GM21619 (cell line): ENCODE measurements at regions not wholly inside any gene's neighbourhood (a gene's known extent, or its start where the extent isn't known, plus 50 kb on each side); places are given as distances from the start of the nearest gene placed in this dataset.

Experiments used
- ATAC-seq: cut with Tn5 transposase; IDR thresholded peaks from one replicate; pipeline ENCODE4 v1.9.1; 2021; ENCODE audit not compliant: unreplicated experiment

GRCh38 chr5:39829441-39829840, 404.7 kb upstream of the DAB2 start:
- no peak for ATAC-seq

GRCh38 chr5:39826051-39826450, 401.3 kb upstream of the DAB2 start:
- ATAC-seq: no peak

GRCh38 chr5:39825301-39825700, 400.5 kb upstream of the DAB2 start:
- no peak for ATAC-seq

GRCh38 chr5:39822020-39822419, 397.2 kb upstream of the DAB2 start:
- ATAC-seq: no peak

- ATAC-seq: no peak
Observed at GRCh38 chr5:39816866-39817265, 392.1 kb upstream of the DAB2 start.

GRCh38 chr5:39816156-39816845, 391.5 kb upstream of the DAB2 start:
- ATAC-seq: no peak

- no peak for ATAC-seq
Observed at GRCh38 chr5:39815711-39816110, 390.9 kb upstream of the DAB2 start.

GRCh38 chr5:39811381-39811780, 386.6 kb upstream of the DAB2 start:
- no peak for ATAC-seq

GRCh38 chr5:39808656-39809055, 383.9 kb upstream of the DAB2 start:
- no peak for ATAC-seq

GRCh38 chr5:39801306-39801705, 376.5 kb upstream of the DAB2 start:
- ATAC-seq: no peak

GRCh38 chr5:39800042-39800601, 375.3 kb upstream of the DAB2 start:
- ATAC-seq: no peak

- no peak for ATAC-seq
Observed at GRCh38 chr5:39799242-39799641, 374.5 kb upstream of the DAB2 start.

GRCh38 chr5:39794513-39795210, 369.9 kb upstream of the DAB2 start:
- ATAC-seq: no peak

GRCh38 chr5:39785410-39785809, 360.6 kb upstream of the DAB2 start:
- no peak for ATAC-seq

- ATAC-seq: no peak
Observed at GRCh38 chr5:39783756-39784421, 359.1 kb upstream of the DAB2 start.

GRCh38 chr5:39780347-39780746, 355.6 kb upstream of the DAB2 start:
- no peak for ATAC-seq

GRCh38 chr5:39779831-39780230, 355.1 kb upstream of the DAB2 start:
- no peak for ATAC-seq

GRCh38 chr5:39775797-39776365, 351.1 kb upstream of the DAB2 start:
- no peak for ATAC-seq

GRCh38 chr5:39775086-39775796, 350.5 kb upstream of the DAB2 start:
- ATAC-seq: no peak

- ATAC-seq: no peak
Observed at GRCh38 chr5:39774605-39775004, 349.8 kb upstream of the DAB2 start.

- no peak for ATAC-seq
Observed at GRCh38 chr5:39772307-39772706, 347.5 kb upstream of the DAB2 start.
